Fibroblast of skin of scalp (primary cell): ENCODE measurements at regions not wholly inside any gene's neighbourhood (a gene's known extent, or its start where the extent isn't known, plus 50 kb on each side); places are given as distances from the start of the nearest gene placed in this dataset.
"Not testable (repeated sequence)": the region's sequence is repeated elsewhere in the genome, so short reads cannot be mapped to it uniquely, and the experiment has no call there.

ENCODE experiments used
- DNase-seq: peaks from one replicate; pipeline ENCODE4 v3.0.0-alpha.2; 2013

GRCh38 chr18:10142496-10143160 lies 228.8 kb downstream of the VAPA start:
- DNase-seq, result peak; percentile 66

GRCh38 chr18:10143596-10143995 lies 229.8 kb downstream of the VAPA start:
- no peak for DNase-seq

- DNase-seq, result no peak
Observed at GRCh38 chr18:10145546-10145945, 231.7 kb downstream of the VAPA start.

GRCh38 chr18:10147226-10147625 lies 233.4 kb downstream of the VAPA start:
- DNase-seq, result no peak

- DNase-seq, result no peak
Observed at GRCh38 chr18:10147752-10148151, 233.9 kb downstream of the VAPA start.

GRCh38 chr18:10148189-10148929 lies 234.5 kb downstream of the VAPA start:
- no peak for DNase-seq

GRCh38 chr18:10149768-10150556 lies 236.1 kb downstream of the VAPA start:
- no peak for DNase-seq

GRCh38 chr18:10150576-10150975 lies 236.8 kb downstream of the VAPA start:
- DNase-seq, result not testable (repeated sequence)

GRCh38 chr18:10152475-10152874 lies 238.7 kb downstream of the VAPA start:
- DNase-seq, result no peak

- DNase-seq, result no peak
Observed at GRCh38 chr18:10153924-10154752, 240.3 kb downstream of the VAPA start.

GRCh38 chr18:10157706-10158105 lies 243.9 kb downstream of the VAPA start:
- no peak for DNase-seq

- no peak for DNase-seq
Observed at GRCh38 chr18:10160251-10160650, 246.4 kb downstream of the VAPA start.

GRCh38 chr18:10161315-10161714 lies 247.5 kb downstream of the VAPA start:
- no peak for DNase-seq

GRCh38 chr18:10162340-10162739 lies 248.5 kb downstream of the VAPA start:
- no peak for DNase-seq

- DNase-seq, result no peak
Observed at GRCh38 chr18:10164271-10165071, 250.7 kb downstream of the VAPA start.

- DNase-seq, result no peak
Observed at GRCh38 chr18:10166164-10166807, 252.5 kb downstream of the VAPA start.

GRCh38 chr18:10167759-10168158 lies 253.9 kb downstream of the VAPA start:
- DNase-seq, result no peak

- DNase-seq, result no peak
Observed at GRCh38 chr18:10168477-10168876, 254.7 kb downstream of the VAPA start.

- DNase-seq, result peak; percentile 93
Observed at GRCh38 chr18:10169064-10169562, 255.3 kb downstream of the VAPA start.

- no peak for DNase-seq
Observed at GRCh38 chr18:10169814-10170213, 256.0 kb downstream of the VAPA start.

GRCh38 chr18:10170375-10170774 lies 256.6 kb downstream of the VAPA start:
- DNase-seq, result no peak
